Psoas muscle (tissue), 7 donors: ENCODE measurements at regions not wholly inside any gene's neighbourhood (a gene's known extent, or its start where the extent isn't known, plus 50 kb on each side); places are given as distances from the start of the nearest gene placed in this dataset.

Experiments used
- ATAC-seq, 4 donors: fragments of 200-7000 bp; cut with Tn5 transposase; one replicate each; pipeline ENCODE4 v1.9.1; 2020; ENCODE audit warnings: moderate library complexity in 3 of 4, mild to moderate bottlenecking in 2 of 4
- DNase-seq, 2 donors: peaks; one replicate each; pipeline ENCODE4 v3.0.0-alpha.2; 2020
- H3K27ac ChIP-seq: fragments of 200-600 bp; one replicate; pipeline ENCODE4 v1.8.0; 2022
- H3K27me3 ChIP-seq, 3 donors: fragments of 200-600 bp in 1 of 3; one replicate each; pipeline versions ENCODE4 v1.6.1 to v1.8.0; 2013 to 2022; ENCODE audit warnings: low read length in 2 of 3, mild to moderate bottlenecking in 2 of 3, moderate library complexity in 1 of 3; ENCODE audit not compliant: insufficient read depth in 3 of 3
- H3K36me3 ChIP-seq, 2 donors: fragments of 200-600 bp in 1 of 2; one replicate each; pipeline versions ENCODE4 v1.6.1 to v1.8.0; 2013 to 2022; ENCODE audit warnings: low read depth in 1 of 2, mild to moderate bottlenecking in 1 of 2, moderate library complexity in 1 of 2; ENCODE audit not compliant: insufficient read depth in 1 of 2
- H3K4me1 ChIP-seq: fragments of 200-600 bp; one replicate; pipeline ENCODE4 v1.8.0; 2022
- H3K4me3 ChIP-seq: fragments of 200-600 bp; one replicate; pipeline ENCODE4 v1.8.0; 2022; ENCODE audit warnings: mild to moderate bottlenecking
- H3K9me3 ChIP-seq: fragments of 200-600 bp; one replicate; pipeline ENCODE4 v1.8.0; 2022
- WGBS, 3 donors: extraction: QIAGEN DNeasy Blood & Tissue Kit; methylation state at CpG; one replicate each; pipeline versions ENCODE4 v1.1.6 to v1.1.7; 2013; 5-methylcytosine and 5-hydroxymethylcytosine counted together
- intact Hi-C, 2 donors: fragments of 100-400 bp; cut with DNase I; formaldehyde crosslinking; loops; one replicate each; pipeline versions ENCODE4 v1.11.0 to v1.14.2; 2022
- TF ChIP-seq, protein P1 (sequence below): fragments of 200-600 bp; IDR thresholded peaks from one replicate; pipeline ENCODE4 v1.8.0; 2022; ENCODE audit warnings: antibody characterized with exemption
- donor health status: healthy with polysubstance abuse.
- donor health status: DM: no; HTN: no; CAD: no; lungs with moderate emphysema.
- donor health status: Bipolar disorder and iron deficiency.
- donor health status: healthy.
- donor health status: DM: yes; HTN: yes; CAD: no.
- donor health status: DM: no; HTN: no; CAD: no.
- donor health status: DM: yes; HTN: yes; CAD: no.

DNA sequence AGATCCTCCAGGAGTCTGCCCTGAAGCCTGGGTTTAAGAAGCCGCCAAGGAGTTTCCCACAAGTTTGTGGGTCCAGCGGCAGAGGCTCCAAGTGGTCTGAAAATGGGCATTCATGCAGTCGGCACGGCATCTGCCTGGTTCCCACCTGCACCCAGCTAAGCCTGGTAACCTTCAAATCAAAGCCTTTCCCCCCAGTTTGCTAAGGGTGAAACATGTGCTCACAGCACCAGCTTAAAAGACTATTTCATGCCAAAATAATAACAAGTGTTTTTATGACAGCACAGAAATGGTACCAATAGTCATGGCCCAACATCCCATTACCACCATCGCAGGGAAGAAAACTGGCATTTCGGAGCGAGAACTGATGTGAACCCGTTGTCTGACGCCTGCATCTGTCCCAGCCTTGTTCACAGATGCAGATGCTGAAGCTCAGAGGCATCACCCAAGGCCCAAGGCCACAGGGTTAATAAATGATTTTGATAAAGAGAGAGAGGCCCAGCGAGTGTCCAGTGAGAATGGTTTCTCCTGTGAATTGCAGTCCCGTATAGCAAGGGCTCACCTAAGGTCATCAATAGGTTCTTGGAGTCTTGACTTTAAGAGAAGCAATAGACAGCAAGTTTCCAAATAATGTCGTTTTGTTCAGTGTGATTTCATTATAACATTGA is 188.0 kb upstream of the TPM1 start:
- intact Hi-C loops = no loop called here
- TF ChIP-seq, protein P1, sequence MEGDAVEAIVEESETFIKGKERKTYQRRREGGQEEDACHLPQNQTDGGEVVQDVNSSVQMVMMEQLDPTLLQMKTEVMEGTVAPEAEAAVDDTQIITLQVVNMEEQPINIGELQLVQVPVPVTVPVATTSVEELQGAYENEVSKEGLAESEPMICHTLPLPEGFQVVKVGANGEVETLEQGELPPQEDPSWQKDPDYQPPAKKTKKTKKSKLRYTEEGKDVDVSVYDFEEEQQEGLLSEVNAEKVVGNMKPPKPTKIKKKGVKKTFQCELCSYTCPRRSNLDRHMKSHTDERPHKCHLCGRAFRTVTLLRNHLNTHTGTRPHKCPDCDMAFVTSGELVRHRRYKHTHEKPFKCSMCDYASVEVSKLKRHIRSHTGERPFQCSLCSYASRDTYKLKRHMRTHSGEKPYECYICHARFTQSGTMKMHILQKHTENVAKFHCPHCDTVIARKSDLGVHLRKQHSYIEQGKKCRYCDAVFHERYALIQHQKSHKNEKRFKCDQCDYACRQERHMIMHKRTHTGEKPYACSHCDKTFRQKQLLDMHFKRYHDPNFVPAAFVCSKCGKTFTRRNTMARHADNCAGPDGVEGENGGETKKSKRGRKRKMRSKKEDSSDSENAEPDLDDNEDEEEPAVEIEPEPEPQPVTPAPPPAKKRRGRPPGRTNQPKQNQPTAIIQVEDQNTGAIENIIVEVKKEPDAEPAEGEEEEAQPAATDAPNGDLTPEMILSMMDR = no peak

DNA sequence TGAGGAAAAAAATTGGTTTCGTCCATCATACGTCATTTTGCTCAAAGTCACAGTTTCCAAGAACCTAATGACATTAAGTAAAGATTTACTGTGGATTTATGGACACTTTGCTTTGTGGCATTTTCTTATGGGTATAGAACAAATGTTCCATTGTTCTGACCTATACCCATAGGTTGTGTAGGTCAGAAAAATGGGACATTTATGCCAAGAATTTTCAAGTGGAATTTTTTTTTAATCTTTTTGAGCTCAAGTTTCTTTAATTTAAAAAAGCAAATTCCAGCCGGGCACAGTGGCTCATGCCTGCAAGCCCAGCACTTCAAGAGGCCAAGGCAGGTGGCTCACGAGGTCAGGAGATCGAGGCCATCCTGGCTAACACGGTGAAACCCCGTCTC is 187.5 kb upstream of the TPM1 start:
- TF ChIP-seq, protein P1 = no peak
- Histone ChIP-seq H3K4me3 (no peak overlapping the region), H3K27me3 (peaks cover 0 to 4% (median 3%) of the 10 kb centered on the region in 3 donors), H3K9me3 (no peaks in the 10 kb centered on the region), H3K36me3 (no peaks in the 10 kb centered on the region), H3K27ac (no peak overlapping the region), H3K4me1 (no peaks in the 10 kb centered on the region)
- DNase-seq (no peak), ATAC-seq (no peak)
- intact Hi-C loops = no loop called here
- WGBS, 3 donors = 76 to 82% (median 77%) methylated on average over 7 of the region's 7 CpGs

More for the DNA sequence above, 188.0 kb upstream of the TPM1 start:
- Histone ChIP-seq H3K9me3 (no peaks in the 10 kb centered on the region), H3K27ac (no peak overlapping the region), H3K4me3 (no peak overlapping the region), H3K36me3 (no peaks in the 10 kb centered on the region), H3K4me1 (no peaks in the 10 kb centered on the region), H3K27me3 (peaks cover 0 to 4% (median 3%) of the 10 kb centered on the region in 3 donors)
- ATAC-seq = no peak
- 87 to 91% (median 90%) methylated on average over 12 of the region's 12 CpGs for WGBS, 3 donors
- no peak for DNase-seq

DNA sequence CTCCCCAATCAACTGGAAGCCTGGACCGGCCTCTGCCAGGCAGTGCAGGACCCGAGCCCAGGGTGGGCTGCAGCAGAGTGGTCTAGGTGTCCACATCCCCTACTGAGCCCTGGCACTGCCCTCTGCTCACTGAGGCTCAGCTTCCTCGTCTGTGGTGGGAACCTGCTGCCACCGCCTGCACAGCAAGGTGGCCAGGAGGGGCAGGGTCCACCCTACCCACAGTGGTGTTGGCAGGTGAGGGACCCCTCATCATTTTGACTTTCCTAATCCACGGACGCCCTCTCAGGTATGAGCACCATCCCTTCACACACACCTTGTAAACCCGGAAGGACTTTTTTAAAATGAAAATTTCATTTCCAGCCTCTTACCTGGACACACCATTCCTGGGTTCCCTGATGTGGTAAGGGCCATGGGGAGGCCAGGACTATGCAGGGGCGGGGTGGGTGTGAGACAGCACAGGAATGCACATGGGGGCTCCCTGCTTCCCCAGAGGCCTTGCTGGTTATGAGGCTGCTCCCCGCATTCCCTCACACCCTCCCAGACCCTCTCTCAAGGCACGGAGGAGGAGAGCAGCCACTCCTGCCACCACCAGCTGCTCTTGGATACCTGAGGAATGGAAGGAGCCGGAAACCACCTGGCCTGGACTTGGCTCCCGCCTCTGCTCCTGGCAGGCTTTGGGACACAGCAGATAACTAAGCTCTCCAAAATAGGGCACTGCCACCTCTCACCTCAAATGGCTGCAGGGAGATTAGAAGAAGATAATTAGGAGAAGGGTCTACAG is 185.9 kb upstream of the TPM1 start:
- DNase-seq (no peak), ATAC-seq (no peak)
- Histone ChIP-seq H3K4me1 (no peaks in the 10 kb centered on the region), H3K36me3 (no peaks in the 10 kb centered on the region), H3K27ac (no peak overlapping the region), H3K4me3 (no peak overlapping the region), H3K9me3 (no peaks in the 10 kb centered on the region), H3K27me3 (peaks cover 0 to 4% (median 3%) of the 10 kb centered on the region in 3 donors)
- TF ChIP-seq, protein P1 = no peak
- intact Hi-C loops = no loop called here
- 93 to 94% (median 93%) methylated on average over 12 of the region's 12 CpGs for WGBS, 3 donors

DNA sequence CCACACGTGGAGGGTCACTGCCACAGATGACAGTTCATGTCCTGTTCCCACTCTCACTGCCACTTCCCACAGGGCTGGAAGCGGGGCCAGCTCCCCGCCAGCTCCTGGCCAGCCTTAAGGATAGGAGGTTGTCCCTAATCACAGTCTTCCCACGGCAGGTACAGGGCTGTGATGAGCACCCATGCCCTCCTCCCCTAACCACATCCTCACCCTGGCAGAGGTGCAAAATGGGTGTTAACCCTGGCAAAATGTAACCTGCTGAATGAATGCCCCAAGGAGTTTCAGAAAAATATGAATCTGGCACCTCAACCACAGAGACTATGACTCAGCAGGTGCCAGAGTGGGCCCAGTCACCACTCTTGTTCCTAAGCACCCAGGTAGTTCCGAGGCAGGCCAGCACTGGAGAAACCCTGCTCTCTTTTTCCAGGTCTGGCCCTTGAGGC is 185.1 kb upstream of the TPM1 start:
- 91 to 95% (median 94%) methylated on average over 5 of the region's 5 CpGs for WGBS, 3 donors
- ATAC-seq (no peak), DNase-seq (no peak)
- Histone ChIP-seq H3K9me3 (no peaks in the 10 kb centered on the region), H3K27me3 (peaks cover 0 to 4% (median 3%) of the 10 kb centered on the region in 3 donors), H3K4me3 (no peak overlapping the region), H3K36me3 (no peaks in the 10 kb centered on the region), H3K4me1 (no peaks in the 10 kb centered on the region), H3K27ac (no peak overlapping the region)
- TF ChIP-seq, protein P1 = no peak
- intact Hi-C loops = no loop called here
